ENCODE measurements at regions not wholly inside any gene's neighbourhood (a gene's known extent, or its start where the extent isn't known, plus 50 kb on each side); places are given as distances from the start of the nearest gene placed in this dataset.

GRCh38 chr3:94481226-94481898 is 418.5 kb downstream of the NSUN3 start:
- TF ChIP-seq CTCF (IDR thresholded peaks at IDR 0.05) = no peak
- TF ChIP-seq, protein P1, sequence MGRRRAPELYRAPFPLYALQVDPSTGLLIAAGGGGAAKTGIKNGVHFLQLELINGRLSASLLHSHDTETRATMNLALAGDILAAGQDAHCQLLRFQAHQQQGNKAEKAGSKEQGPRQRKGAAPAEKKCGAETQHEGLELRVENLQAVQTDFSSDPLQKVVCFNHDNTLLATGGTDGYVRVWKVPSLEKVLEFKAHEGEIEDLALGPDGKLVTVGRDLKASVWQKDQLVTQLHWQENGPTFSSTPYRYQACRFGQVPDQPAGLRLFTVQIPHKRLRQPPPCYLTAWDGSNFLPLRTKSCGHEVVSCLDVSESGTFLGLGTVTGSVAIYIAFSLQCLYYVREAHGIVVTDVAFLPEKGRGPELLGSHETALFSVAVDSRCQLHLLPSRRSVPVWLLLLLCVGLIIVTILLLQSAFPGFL (CRISPR knock-in tag; IDR thresholded peaks at IDR 0.05; ENCODE audit: borderline replicate concordance) = no peak
- no peak for TF ChIP-seq TCF7 (CRISPR knock-in tag; IDR thresholded peaks at IDR 0.05; ENCODE audit: low read depth)
- no peak for TF ChIP-seq CREB1 (CRISPR knock-in tag; IDR thresholded peaks at IDR 0.05)
- TF ChIP-seq RELA (CRISPR knock-in tag; IDR thresholded peaks at IDR 0.05; ENCODE audit: borderline replicate concordance) = no peak
- TF ChIP-seq JUN (CRISPR knock-in tag; IDR thresholded peaks at IDR 0.05) = no peak
- no peak for TF ChIP-seq MYBL2 (CRISPR knock-in tag; IDR thresholded peaks at IDR 0.05)
- TF ChIP-seq NR1H2 (CRISPR knock-in tag; IDR thresholded peaks at IDR 0.05) = no peak

All from WTC11 (cell line).